ENCODE measurements at regions not wholly inside any gene's neighbourhood (a gene's known extent, or its start where the extent isn't known, plus 50 kb on each side); places are given as distances from the start of the nearest gene placed in this dataset.

DNA sequence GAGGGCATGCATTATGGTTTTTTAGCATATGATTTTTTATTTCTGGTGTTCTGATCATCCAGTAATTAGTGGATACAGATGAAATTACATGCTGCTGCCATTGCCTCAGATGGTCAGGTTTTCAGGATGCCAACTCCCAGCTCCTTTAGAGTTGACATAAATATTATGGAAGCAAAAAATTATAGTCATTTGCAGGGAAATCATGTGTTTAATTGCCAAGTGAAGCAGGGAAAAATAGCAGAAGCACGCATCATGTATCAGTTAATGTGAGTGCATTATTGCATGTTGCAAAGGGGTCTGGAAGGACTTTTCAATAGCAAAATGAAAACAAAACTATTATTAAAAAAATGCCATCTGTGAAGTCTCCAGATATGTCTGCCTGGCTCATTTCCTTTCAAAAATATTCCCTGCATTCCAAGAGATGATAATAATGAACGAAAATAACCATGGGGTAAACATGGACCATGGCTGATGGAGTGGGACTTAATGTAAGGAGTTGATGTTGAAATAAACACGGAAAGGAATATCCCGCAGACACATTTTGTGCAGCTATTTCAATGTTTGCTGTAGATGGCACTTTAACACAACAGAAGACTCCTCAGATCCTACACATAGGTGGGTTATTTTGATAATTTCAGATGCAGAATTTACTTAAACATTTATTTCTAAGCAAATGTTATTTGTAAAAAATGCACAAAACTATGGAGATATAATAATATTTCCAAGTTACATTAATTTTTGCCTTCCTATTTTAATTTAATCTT, 87.7 kb upstream of the DYNAP start:
- no TSS peak for BruUV-seq (replicated peaks)

DNA sequence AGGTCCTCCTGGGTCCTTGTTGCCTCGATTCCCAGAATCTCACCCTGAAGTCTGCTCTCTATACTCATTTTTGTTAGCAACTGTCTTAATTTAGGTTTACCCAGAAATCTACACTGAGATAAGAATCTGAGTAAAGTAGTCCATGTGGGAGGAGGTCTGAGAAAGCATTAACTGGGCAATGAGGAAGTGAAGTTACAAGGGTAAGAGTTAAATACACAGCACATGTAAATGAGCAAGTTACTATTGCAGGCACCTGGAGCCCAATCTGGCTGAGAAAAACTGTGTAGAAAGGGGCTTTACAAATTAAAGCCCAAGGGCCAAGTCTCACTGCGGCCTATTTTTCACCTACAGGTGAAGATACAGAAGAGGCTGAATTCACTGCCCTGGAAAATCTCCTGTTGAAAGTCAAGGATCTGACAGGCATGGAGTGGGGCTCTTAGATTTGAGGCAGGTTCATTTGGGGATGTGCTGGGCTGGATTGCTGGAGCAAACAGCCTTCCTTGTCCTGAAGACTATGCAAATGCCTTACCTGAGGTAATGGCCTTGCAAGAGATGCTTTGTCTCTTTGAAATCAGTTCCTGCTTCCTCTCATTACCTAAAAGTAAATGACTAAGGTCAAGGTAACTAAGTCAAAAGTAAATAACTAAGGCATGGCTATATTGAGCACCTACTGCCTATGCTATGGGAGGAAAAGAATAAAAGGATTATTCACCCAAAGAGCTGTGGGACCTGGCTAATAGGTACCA, 84.4 kb upstream of the DYNAP start:
- in situ Hi-C loops (cut with MboI): no loop called here
- H3K27me3 ChIP-seq (ENCODE audit: control insufficient read depth in 2 of 2, insufficient read depth in 2 of 2, low read length in 2 of 2): no peaks in the 10 kb centered on the region
- ChIA-PET CTCF (ENCODE audit: low intra/inter-chr PET ratio) (no interaction called here), POLR2A (no interaction called here)
- no TSS peak for BruUV-seq (replicated peaks)
- DNase-seq (ENCODE audit: extremely low read depth in 1 of 4, low spot score in 3 of 4) (no peak), FAIRE-seq (no peak), ATAC-seq (no peak)
- H3K9me1 ChIP-seq (ENCODE audit: control insufficient read depth, insufficient read depth, low read length): no peaks in the 10 kb centered on the region
- H3K36me3 ChIP-seq (ENCODE audit: control insufficient read depth, insufficient read depth, low read length): no peaks in the 10 kb centered on the region
- 0% methylated on average over 2 of the region's 2 CpGs for WGBS (ENCODE audit: insufficient coverage, low coverage, missing lambda C conversion rate)
- TF ChIP-seq, protein P1, sequence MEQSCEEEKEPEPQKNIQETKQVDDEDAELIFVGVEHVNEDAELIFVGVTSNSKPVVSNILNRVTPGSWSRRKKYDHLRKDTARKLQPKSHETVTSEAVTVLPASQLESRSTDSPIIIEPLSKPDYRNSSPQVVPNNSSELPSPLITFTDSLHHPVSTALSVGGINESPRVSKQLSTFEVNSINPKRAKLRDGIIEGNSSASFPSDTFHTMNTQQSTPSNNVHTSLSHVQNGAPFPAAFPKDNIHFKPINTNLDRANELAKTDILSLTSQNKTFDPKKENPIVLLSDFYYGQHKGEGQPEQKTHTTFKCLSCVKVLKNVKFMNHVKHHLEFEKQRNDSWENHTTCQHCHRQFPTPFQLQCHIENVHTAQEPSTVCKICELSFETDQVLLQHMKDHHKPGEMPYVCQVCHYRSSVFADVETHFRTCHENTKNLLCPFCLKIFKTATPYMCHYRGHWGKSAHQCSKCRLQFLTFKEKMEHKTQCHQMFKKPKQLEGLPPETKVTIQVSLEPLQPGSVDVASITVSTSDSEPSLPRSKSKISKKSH (CRISPR knock-in tag; IDR thresholded peaks at IDR 0.05): no peak
- TF ChIP-seq RHOXF2B (CRISPR knock-in tag; conservative IDR thresholded peaks at IDR 0.05) (no peak), EP300 (IDR thresholded peaks at IDR 0.05; ENCODE audit: low read length) (no peak), JUNB (CRISPR knock-in tag; conservative IDR thresholded peaks at IDR 0.05) (no peak), ZKSCAN3 (CRISPR knock-in tag; IDR thresholded peaks at IDR 0.05) (no peak)
- TF ChIP-seq, protein P2, sequence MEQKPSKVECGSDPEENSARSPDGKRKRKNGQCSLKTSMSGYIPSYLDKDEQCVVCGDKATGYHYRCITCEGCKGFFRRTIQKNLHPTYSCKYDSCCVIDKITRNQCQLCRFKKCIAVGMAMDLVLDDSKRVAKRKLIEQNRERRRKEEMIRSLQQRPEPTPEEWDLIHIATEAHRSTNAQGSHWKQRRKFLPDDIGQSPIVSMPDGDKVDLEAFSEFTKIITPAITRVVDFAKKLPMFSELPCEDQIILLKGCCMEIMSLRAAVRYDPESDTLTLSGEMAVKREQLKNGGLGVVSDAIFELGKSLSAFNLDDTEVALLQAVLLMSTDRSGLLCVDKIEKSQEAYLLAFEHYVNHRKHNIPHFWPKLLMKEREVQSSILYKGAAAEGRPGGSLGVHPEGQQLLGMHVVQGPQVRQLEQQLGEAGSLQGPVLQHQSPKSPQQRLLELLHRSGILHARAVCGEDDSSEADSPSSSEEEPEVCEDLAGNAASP (IDR thresholded peaks at IDR 0.05): no peak
- TF ChIP-seq, protein P3, sequence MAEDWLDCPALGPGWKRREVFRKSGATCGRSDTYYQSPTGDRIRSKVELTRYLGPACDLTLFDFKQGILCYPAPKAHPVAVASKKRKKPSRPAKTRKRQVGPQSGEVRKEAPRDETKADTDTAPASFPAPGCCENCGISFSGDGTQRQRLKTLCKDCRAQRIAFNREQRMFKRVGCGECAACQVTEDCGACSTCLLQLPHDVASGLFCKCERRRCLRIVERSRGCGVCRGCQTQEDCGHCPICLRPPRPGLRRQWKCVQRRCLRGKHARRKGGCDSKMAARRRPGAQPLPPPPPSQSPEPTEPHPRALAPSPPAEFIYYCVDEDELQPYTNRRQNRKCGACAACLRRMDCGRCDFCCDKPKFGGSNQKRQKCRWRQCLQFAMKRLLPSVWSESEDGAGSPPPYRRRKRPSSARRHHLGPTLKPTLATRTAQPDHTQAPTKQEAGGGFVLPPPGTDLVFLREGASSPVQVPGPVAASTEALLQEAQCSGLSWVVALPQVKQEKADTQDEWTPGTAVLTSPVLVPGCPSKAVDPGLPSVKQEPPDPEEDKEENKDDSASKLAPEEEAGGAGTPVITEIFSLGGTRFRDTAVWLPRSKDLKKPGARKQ (CRISPR knock-in tag; IDR thresholded peaks at IDR 0.05): no peak
- no peaks in the 10 kb centered on the region for H4K20me1 ChIP-seq (replicated peaks; ENCODE audit: control insufficient read depth, insufficient read depth, low read length)
- no peak overlapping the region for H3K9ac ChIP-seq (ENCODE audit: insufficient read depth in 1 of 2, low read depth in 2 of 2, low read length in 2 of 2)
- no peaks in the 10 kb centered on the region for H3K4me1 ChIP-seq (replicated peaks in 1 of 2; ENCODE audit: control insufficient read depth in 2 of 2, insufficient read depth in 2 of 2, low read length in 2 of 2)
- no peak overlapping the region for H3K4me3 ChIP-seq
- H3K4me2 ChIP-seq (ENCODE audit: insufficient read depth, low read length): no peak overlapping the region
- H3K79me2 ChIP-seq (ENCODE audit: control insufficient read depth, insufficient read depth, low read length): no peaks in the 10 kb centered on the region
- H2AFZ ChIP-seq (ENCODE audit: low read depth, low read length): no peak overlapping the region
- no peak overlapping the region for H3K27ac ChIP-seq (ENCODE audit: extremely low read depth, low read depth, low read length)
- H3K9me3 ChIP-seq (replicated peaks; ENCODE audit: control insufficient read depth, insufficient read depth, low read depth, low read length): no peaks in the 10 kb centered on the region
- intact Hi-C loops (cut with micrococcal nuclease): no loop called here

More for the DNA sequence above, 87.7 kb upstream of the DYNAP start:
- 4% methylated on average over 4 of the region's 4 CpGs for WGBS (ENCODE audit: insufficient coverage, low coverage, missing lambda C conversion rate)
- ATAC-seq (no peak), DNase-seq (ENCODE audit: extremely low read depth in 1 of 4, low spot score in 3 of 4) (no peak), FAIRE-seq (no peak)
- H3K4me2 ChIP-seq (ENCODE audit: insufficient read depth, low read length): no peak overlapping the region
- ChIA-PET POLR2A (no interaction called here), CTCF (ENCODE audit: low intra/inter-chr PET ratio) (no interaction called here)
- no peaks in the 10 kb centered on the region for H3K9me1 ChIP-seq (ENCODE audit: control insufficient read depth, insufficient read depth, low read length)
- no peaks in the 10 kb centered on the region for H3K9me3 ChIP-seq (replicated peaks; ENCODE audit: control insufficient read depth, insufficient read depth, low read depth, low read length)
- H3K27ac ChIP-seq (ENCODE audit: extremely low read depth, low read depth, low read length): no peak overlapping the region
- H2AFZ ChIP-seq (ENCODE audit: low read depth, low read length): no peak overlapping the region
- no peak for TF ChIP-seq KAT7 (CRISPR knock-in tag; IDR thresholded peaks at IDR 0.05; ENCODE audit: borderline replicate concordance)
- H3K9ac ChIP-seq (ENCODE audit: insufficient read depth in 1 of 2, low read depth in 2 of 2, low read length in 2 of 2): no peak overlapping the region
- in situ Hi-C loops (cut with MboI) (no loop called here), intact Hi-C loops (cut with micrococcal nuclease) (no loop called here)
- H3K4me1 ChIP-seq (replicated peaks in 1 of 2; ENCODE audit: control insufficient read depth in 2 of 2, insufficient read depth in 2 of 2, low read length in 2 of 2): no peaks in the 10 kb centered on the region
- no peaks in the 10 kb centered on the region for H3K27me3 ChIP-seq (ENCODE audit: control insufficient read depth in 2 of 2, insufficient read depth in 2 of 2, low read length in 2 of 2)
- no peak overlapping the region for H3K4me3 ChIP-seq
- no peaks in the 10 kb centered on the region for H4K20me1 ChIP-seq (replicated peaks; ENCODE audit: control insufficient read depth, insufficient read depth, low read length)
- no peaks in the 10 kb centered on the region for H3K79me2 ChIP-seq (ENCODE audit: control insufficient read depth, insufficient read depth, low read length)
- H3K36me3 ChIP-seq (ENCODE audit: control insufficient read depth, insufficient read depth, low read length): no peaks in the 10 kb centered on the region
